Breast epithelium (tissue), 3 donors: ENCODE measurements at regions not wholly inside any gene's neighbourhood (a gene's known extent, or its start where the extent isn't known, plus 50 kb on each side); places are given as distances from the start of the nearest gene placed in this dataset.

Source experiments
- CTCF ChIP-seq, 3 donors: fragments of 450-650 bp; IDR thresholded peaks; one replicate each; pipeline ENCODE4 v1.5.1; 2016 to 2017; ENCODE audit warnings: antibody characterized with exemption in 3 of 3, mild to moderate bottlenecking in 3 of 3, moderate library complexity in 3 of 3
- POLR2AphosphoS5 ChIP-seq, 3 donors: sonication (generic); formaldehyde crosslinking; IDR thresholded peaks; one replicate each; pipeline ENCODE4 v1.6.1; 2017; ENCODE audit warnings: antibody characterized with exemption in 3 of 3

GRCh38 chr5:21221616-21222015, 1233.6 kb upstream of the CDH18 start:
- TF ChIP-seq CTCF (IDR thresholded peaks at IDR 0.05): no peak
- TF ChIP-seq POLR2AphosphoS5 (IDR thresholded peaks at IDR 0.05): no peak
